ENCODE measurements at regions not wholly inside any gene's neighbourhood (a gene's known extent, or its start where the extent isn't known, plus 50 kb on each side); places are given as distances from the start of the nearest gene placed in this dataset.

- DNase-seq (ENCODE audit: low read depth), result peak; percentile 74
- no peak overlapping the region for H3K4me3 ChIP-seq (replicated peaks; ENCODE audit: low read depth, low read length)
- TF ChIP-seq, protein P1, sequence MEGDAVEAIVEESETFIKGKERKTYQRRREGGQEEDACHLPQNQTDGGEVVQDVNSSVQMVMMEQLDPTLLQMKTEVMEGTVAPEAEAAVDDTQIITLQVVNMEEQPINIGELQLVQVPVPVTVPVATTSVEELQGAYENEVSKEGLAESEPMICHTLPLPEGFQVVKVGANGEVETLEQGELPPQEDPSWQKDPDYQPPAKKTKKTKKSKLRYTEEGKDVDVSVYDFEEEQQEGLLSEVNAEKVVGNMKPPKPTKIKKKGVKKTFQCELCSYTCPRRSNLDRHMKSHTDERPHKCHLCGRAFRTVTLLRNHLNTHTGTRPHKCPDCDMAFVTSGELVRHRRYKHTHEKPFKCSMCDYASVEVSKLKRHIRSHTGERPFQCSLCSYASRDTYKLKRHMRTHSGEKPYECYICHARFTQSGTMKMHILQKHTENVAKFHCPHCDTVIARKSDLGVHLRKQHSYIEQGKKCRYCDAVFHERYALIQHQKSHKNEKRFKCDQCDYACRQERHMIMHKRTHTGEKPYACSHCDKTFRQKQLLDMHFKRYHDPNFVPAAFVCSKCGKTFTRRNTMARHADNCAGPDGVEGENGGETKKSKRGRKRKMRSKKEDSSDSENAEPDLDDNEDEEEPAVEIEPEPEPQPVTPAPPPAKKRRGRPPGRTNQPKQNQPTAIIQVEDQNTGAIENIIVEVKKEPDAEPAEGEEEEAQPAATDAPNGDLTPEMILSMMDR (IDR thresholded peaks at IDR 0.05; ENCODE audit: low read length, missing control alignments), result no peak
These were observed 58.8 kb upstream of the FLRT2 start for GRCh38 chr14:85471156-85471555.

DNA sequence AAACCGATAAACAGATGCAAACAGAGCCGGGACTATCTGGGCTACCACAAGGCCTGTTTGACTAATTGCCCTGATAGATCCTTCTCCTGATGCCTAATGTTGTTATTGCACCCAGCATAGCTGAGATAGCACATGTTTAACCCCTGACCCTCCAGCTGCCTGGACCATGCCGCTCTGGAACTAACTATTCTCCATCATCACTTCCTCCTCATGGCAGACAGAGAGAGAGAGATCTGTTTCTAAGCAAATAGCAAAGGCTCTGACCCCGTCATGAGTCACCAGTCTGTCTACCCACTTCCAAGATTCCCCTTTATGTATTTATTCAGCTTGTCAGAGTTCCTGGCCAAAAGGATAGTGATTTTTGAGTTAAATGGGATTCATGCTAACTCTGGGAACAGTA is 58.2 kb upstream of the FLRT2 start:
- H3K4me3 ChIP-seq (replicated peaks; ENCODE audit: low read depth, low read length), result no peak overlapping the region
- TF ChIP-seq, protein P1 (IDR thresholded peaks at IDR 0.05; ENCODE audit: low read length, missing control alignments), result no peak
- peak; percentile 91 for DNase-seq (ENCODE audit: low read depth)

- TF ChIP-seq, protein P1 (IDR thresholded peaks at IDR 0.05; ENCODE audit: low read length, missing control alignments), result no peak
- peak; percentile 59 for DNase-seq (ENCODE audit: low read depth)
- no peak overlapping the region for H3K4me3 ChIP-seq (replicated peaks; ENCODE audit: low read depth, low read length)
These were observed 55.5 kb upstream of the FLRT2 start for GRCh38 chr14:85474431-85474830.

DNA sequence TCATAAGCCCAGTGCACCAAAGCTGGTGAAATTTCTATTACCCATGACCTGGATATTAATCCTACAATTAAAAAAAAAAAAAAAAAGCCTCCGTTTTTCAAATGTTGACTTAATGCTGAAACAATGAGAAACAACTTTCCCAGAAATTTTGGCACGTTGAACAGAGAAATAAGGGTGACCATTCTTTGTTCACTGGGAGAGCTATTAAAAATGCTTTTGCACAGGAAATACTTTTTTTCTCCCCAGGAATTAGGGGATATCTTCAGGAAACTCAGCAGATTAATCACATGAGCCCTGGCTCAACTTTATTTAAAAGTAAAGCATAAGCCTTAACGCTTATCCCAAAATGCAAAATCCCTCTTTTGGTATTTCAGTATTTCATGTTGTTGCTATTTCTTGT is 54.8 kb upstream of the FLRT2 start:
- H3K4me3 ChIP-seq (replicated peaks; ENCODE audit: low read depth, low read length), result no peak overlapping the region
- TF ChIP-seq, protein P1 (IDR thresholded peaks at IDR 0.05; ENCODE audit: low read length, missing control alignments), result no peak
- peak; percentile 88 for DNase-seq (ENCODE audit: low read depth)

GRCh38 chr14:85479306-85479705 is 50.6 kb upstream of the FLRT2 start:
- H3K4me3 ChIP-seq (replicated peaks; ENCODE audit: low read depth, low read length), result no peak overlapping the region
- no peak for DNase-seq (ENCODE audit: low read depth)
- TF ChIP-seq, protein P1 (IDR thresholded peaks at IDR 0.05; ENCODE audit: low read length, missing control alignments), result no peak

- no peak overlapping the region for H3K4me3 ChIP-seq (replicated peaks; ENCODE audit: low read depth, low read length)
- no peak for DNase-seq (ENCODE audit: low read depth)
- TF ChIP-seq, protein P1 (IDR thresholded peaks at IDR 0.05; ENCODE audit: low read length, missing control alignments), result no peak
These were observed 50.2 kb upstream of the FLRT2 start for GRCh38 chr14:85479771-85480170.

All from fibroblast of pulmonary artery (primary cell).